ENCODE measurements at regions not wholly inside any gene's neighbourhood (a gene's known extent, or its start where the extent isn't known, plus 50 kb on each side); places are given as distances from the start of the nearest gene placed in this dataset.

- TF ChIP-seq POLR2AphosphoS5 (IDR thresholded peaks at IDR 0.05) (no peak), CTCF (IDR thresholded peaks at IDR 0.05) (no peak), POLR2A (IDR thresholded peaks at IDR 0.05) (no peak)
- no peak for DNase-seq (ENCODE audit: low spot score in 2 of 2)
- H3K4me1 ChIP-seq, result no peaks in the 10 kb centered on the region
- intact Hi-C loops (cut with DNase I; ENCODE audit: low total_unique reads), result no loop called here
- no peaks in the 10 kb centered on the region for H3K27me3 ChIP-seq
- no peaks in the 10 kb centered on the region for H3K9me3 ChIP-seq
- H3K27ac ChIP-seq, result no peak overlapping the region
- H3K36me3 ChIP-seq, result no peaks in the 10 kb centered on the region
- no peak overlapping the region for H3K4me3 ChIP-seq
Observed at GRCh38 chr1:99469550-99469971, 176.4 kb upstream of the PALMD start.

GRCh38 chr1:99472893-99473292 is 173.0 kb upstream of the PALMD start:
- TF ChIP-seq POLR2AphosphoS5 (IDR thresholded peaks at IDR 0.05), result no peak
- no peak for TF ChIP-seq POLR2A (IDR thresholded peaks at IDR 0.05)
- no peak for TF ChIP-seq CTCF (IDR thresholded peaks at IDR 0.05)
- Histone ChIP-seq H3K4me3 (no peak overlapping the region), H3K27ac (no peak overlapping the region), H3K9me3 (no peaks in the 10 kb centered on the region), H3K27me3 (no peaks in the 10 kb centered on the region), H3K36me3 (no peaks in the 10 kb centered on the region), H3K4me1 (no peaks in the 10 kb centered on the region)
- intact Hi-C loops (cut with DNase I; ENCODE audit: low total_unique reads), result no loop called here
- DNase-seq (ENCODE audit: low spot score in 2 of 2), result no peak

GRCh38 chr1:99474350-99474893 is 171.5 kb upstream of the PALMD start:
- no peaks in the 10 kb centered on the region for H3K4me1 ChIP-seq
- no peak for DNase-seq (ENCODE audit: low spot score in 2 of 2)
- H3K36me3 ChIP-seq, result no peaks in the 10 kb centered on the region
- no peak overlapping the region for H3K4me3 ChIP-seq
- no peaks in the 10 kb centered on the region for H3K9me3 ChIP-seq
- no peaks in the 10 kb centered on the region for H3K27me3 ChIP-seq
- no peak overlapping the region for H3K27ac ChIP-seq
- intact Hi-C loops (cut with DNase I; ENCODE audit: low total_unique reads), result no loop called here
- TF ChIP-seq POLR2AphosphoS5 (IDR thresholded peaks at IDR 0.05), result no peak
- TF ChIP-seq CTCF (IDR thresholded peaks at IDR 0.05), result no peak
- TF ChIP-seq POLR2A (IDR thresholded peaks at IDR 0.05), result no peak

- intact Hi-C loops (cut with DNase I; ENCODE audit: low total_unique reads), result no loop called here
- no peak for DNase-seq (ENCODE audit: low spot score in 2 of 2)
Observed at GRCh38 chr1:99476058-99476457, 169.9 kb upstream of the PALMD start.

More at GRCh38 chr1:99476058-99476457, 169.9 kb upstream of the PALMD start:
- Histone ChIP-seq H3K27me3 (no peaks in the 10 kb centered on the region), H3K36me3 (no peaks in the 10 kb centered on the region), H3K4me3 (no peak overlapping the region), H3K4me1 (no peaks in the 10 kb centered on the region), H3K27ac (no peak overlapping the region), H3K9me3 (no peaks in the 10 kb centered on the region)
- no peak for TF ChIP-seq POLR2A (IDR thresholded peaks at IDR 0.05)
- no peak for TF ChIP-seq POLR2AphosphoS5 (IDR thresholded peaks at IDR 0.05)
- no peak for TF ChIP-seq CTCF (IDR thresholded peaks at IDR 0.05)
